ENCODE measurements at regions not wholly inside any gene's neighbourhood (a gene's known extent, or its start where the extent isn't known, plus 50 kb on each side); places are given as distances from the start of the nearest gene placed in this dataset.

DNA sequence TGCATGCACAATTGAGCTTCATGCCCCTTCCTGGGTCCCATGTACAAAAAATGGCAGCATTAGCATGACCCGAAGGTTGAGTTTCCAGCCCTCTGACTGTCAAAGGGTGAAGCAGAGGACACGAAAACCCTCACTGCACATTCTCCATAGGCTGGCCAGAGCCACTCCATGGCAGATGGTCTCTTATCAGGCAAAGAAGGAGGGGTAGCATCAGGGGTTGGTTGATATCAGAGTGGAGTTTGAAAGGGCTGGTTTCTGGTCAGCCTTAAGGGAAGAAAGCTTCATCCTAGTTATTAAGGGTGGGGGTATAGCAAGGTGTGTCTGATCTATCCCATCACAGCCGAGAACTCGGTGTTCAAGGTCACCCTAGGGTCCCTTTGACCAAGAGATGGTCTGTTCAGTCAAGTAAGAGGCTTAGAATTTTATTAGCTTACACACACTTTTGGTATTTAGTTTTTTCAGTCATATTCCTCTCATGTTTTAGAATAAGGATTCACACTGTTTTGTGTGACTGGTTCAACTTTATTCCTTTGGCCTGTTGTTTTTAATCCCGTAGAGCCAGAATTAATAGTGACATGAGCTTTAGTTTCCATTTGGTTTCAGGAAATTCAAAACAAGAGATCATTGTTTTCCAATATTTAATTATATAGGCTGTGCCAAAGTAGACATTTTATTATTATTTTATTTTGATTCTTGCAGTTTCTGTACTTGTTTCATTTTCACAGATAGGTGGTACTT, 199.9 kb upstream of the FMN2 start:
- TF ChIP-seq, protein P1, sequence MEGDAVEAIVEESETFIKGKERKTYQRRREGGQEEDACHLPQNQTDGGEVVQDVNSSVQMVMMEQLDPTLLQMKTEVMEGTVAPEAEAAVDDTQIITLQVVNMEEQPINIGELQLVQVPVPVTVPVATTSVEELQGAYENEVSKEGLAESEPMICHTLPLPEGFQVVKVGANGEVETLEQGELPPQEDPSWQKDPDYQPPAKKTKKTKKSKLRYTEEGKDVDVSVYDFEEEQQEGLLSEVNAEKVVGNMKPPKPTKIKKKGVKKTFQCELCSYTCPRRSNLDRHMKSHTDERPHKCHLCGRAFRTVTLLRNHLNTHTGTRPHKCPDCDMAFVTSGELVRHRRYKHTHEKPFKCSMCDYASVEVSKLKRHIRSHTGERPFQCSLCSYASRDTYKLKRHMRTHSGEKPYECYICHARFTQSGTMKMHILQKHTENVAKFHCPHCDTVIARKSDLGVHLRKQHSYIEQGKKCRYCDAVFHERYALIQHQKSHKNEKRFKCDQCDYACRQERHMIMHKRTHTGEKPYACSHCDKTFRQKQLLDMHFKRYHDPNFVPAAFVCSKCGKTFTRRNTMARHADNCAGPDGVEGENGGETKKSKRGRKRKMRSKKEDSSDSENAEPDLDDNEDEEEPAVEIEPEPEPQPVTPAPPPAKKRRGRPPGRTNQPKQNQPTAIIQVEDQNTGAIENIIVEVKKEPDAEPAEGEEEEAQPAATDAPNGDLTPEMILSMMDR (IDR thresholded peaks at IDR 0.05; ENCODE audit: partially characterized antibody, unreplicated experiment) = no peak
- H3K27ac Mint-ChIP-seq (ENCODE audit: unreplicated experiment) = no peak overlapping the region
- peaks cover 3% of the 10 kb centered on the region for H3K27me3 Mint-ChIP-seq (ENCODE audit: unreplicated experiment)
- H3K4me1 Mint-ChIP-seq (ENCODE audit: low read depth, unreplicated experiment) = peaks cover 11% of the 10 kb centered on the region
- no peaks in the 10 kb centered on the region for H3K9me3 Mint-ChIP-seq (ENCODE audit: unreplicated experiment)
- no peak for DNase-seq
- H3K36me3 Mint-ChIP-seq (ENCODE audit: unreplicated experiment) = no peaks in the 10 kb centered on the region
- no peak overlapping the region for H3K4me3 Mint-ChIP-seq (ENCODE audit: unreplicated experiment)

- H3K4me1 Mint-ChIP-seq (ENCODE audit: low read depth, unreplicated experiment) = peaks cover 11% of the 10 kb centered on the region
- no peak overlapping the region for H3K4me3 Mint-ChIP-seq (ENCODE audit: unreplicated experiment)
- no peak overlapping the region for H3K27ac Mint-ChIP-seq (ENCODE audit: unreplicated experiment)
- TF ChIP-seq, protein P1 (IDR thresholded peaks at IDR 0.05; ENCODE audit: partially characterized antibody, unreplicated experiment) = no peak
- DNase-seq = no peak
- peaks cover 3% of the 10 kb centered on the region for H3K27me3 Mint-ChIP-seq (ENCODE audit: unreplicated experiment)
- no peaks in the 10 kb centered on the region for H3K36me3 Mint-ChIP-seq (ENCODE audit: unreplicated experiment)
- no peaks in the 10 kb centered on the region for H3K9me3 Mint-ChIP-seq (ENCODE audit: unreplicated experiment)
Observed at GRCh38 chr1:239892602-239893001, 199.1 kb upstream of the FMN2 start.

GRCh38 chr1:239893127-239893731, 198.5 kb upstream of the FMN2 start:
- no peak for DNase-seq
- Mint-ChIP-seq H3K36me3 (ENCODE audit: unreplicated experiment) (no peaks in the 10 kb centered on the region), H3K27me3 (ENCODE audit: unreplicated experiment) (peaks cover 3% of the 10 kb centered on the region), H3K27ac (ENCODE audit: unreplicated experiment) (no peak overlapping the region), H3K4me3 (ENCODE audit: unreplicated experiment) (no peak overlapping the region), H3K4me1 (ENCODE audit: low read depth, unreplicated experiment) (peaks cover 11% of the 10 kb centered on the region), H3K9me3 (ENCODE audit: unreplicated experiment) (no peaks in the 10 kb centered on the region)
- TF ChIP-seq, protein P1 (IDR thresholded peaks at IDR 0.05; ENCODE audit: partially characterized antibody, unreplicated experiment) = no peak

DNA sequence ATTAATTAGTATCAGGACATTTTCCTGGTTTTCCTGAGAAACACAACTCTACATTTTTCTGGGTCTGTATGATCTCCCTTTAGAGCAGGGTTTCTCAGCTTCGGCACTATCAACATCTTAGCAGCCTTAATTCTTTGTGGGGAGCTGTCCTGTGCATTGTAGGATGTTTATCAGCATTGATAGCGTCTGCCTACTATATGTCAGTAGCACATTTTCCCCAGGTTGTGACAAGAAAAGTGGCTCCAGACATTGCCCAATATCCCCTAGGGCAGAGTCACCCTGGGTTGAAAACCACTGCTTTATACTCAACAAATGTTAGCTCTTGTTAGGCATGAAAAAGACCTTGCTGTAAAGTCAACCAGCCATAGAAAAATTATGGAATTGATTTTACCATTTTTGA, 195.1 kb upstream of the FMN2 start:
- DNase-seq = no peak
- Mint-ChIP-seq H3K9me3 (ENCODE audit: unreplicated experiment) (no peaks in the 10 kb centered on the region), H3K27me3 (ENCODE audit: unreplicated experiment) (peaks cover 1% of the 10 kb centered on the region), H3K27ac (ENCODE audit: unreplicated experiment) (no peak overlapping the region), H3K4me1 (ENCODE audit: low read depth, unreplicated experiment) (peaks cover 7% of the 10 kb centered on the region), H3K36me3 (ENCODE audit: unreplicated experiment) (no peaks in the 10 kb centered on the region), H3K4me3 (ENCODE audit: unreplicated experiment) (no peak overlapping the region)
- TF ChIP-seq, protein P1 (IDR thresholded peaks at IDR 0.05; ENCODE audit: partially characterized antibody, unreplicated experiment) = no peak

DNA sequence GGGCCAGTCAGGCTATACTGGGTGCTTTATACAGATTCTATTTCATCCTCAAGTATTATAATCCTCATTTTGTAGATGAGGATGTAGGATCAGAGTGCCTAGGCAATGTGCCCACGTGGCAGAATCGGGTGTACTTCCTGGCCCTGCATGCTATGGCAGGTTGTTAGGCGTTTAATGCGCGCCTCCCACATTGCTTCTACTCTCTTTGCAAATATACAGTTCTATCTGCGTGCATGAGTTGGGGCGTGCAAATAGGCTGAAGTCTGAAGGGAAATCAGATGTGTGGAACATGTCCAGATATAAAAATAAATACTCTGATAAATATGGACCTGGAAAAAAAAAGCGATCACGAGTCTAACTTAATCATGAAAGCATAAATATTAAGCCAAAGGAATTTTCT, 194.7 kb upstream of the FMN2 start:
- no peak overlapping the region for H3K4me3 Mint-ChIP-seq (ENCODE audit: unreplicated experiment)
- H3K9me3 Mint-ChIP-seq (ENCODE audit: unreplicated experiment) = no peaks in the 10 kb centered on the region
- H3K36me3 Mint-ChIP-seq (ENCODE audit: unreplicated experiment) = no peaks in the 10 kb centered on the region
- H3K27me3 Mint-ChIP-seq (ENCODE audit: unreplicated experiment) = no peaks in the 10 kb centered on the region
- TF ChIP-seq, protein P1 (IDR thresholded peaks at IDR 0.05; ENCODE audit: partially characterized antibody, unreplicated experiment) = no peak
- no peak for DNase-seq
- no peak overlapping the region for H3K27ac Mint-ChIP-seq (ENCODE audit: unreplicated experiment)
- peaks cover 3% of the 10 kb centered on the region for H3K4me1 Mint-ChIP-seq (ENCODE audit: low read depth, unreplicated experiment)

Measured in glutamatergic neuron (in vitro differentiated cells).